ENCODE measurements at regions not wholly inside any gene's neighbourhood (a gene's known extent, or its start where the extent isn't known, plus 50 kb on each side); places are given as distances from the start of the nearest gene placed in this dataset.
"Not testable (repeated sequence)": the region's sequence is repeated elsewhere in the genome, so short reads cannot be mapped to it uniquely, and the experiment has no call there.

- no peak for TF ChIP-seq CTCF (IDR thresholded peaks at IDR 0.05; ENCODE audit: low read depth, low read length, missing control alignments)
- no peak overlapping the region for H3K4me3 ChIP-seq (ENCODE audit: low read depth, low read length)
- in situ Hi-C loops (cut with HindIII; ENCODE audit: low sequenced_read_pairs) = no loop called here
- no peak for DNase-seq (ENCODE audit: low read depth)
Observed at GRCh38 chr16:60989592-60989991, 1046.6 kb downstream of the CDH8 start.

GRCh38 chr16:60979119-60979518 lies 1057.1 kb downstream of the CDH8 start:
- TF ChIP-seq CTCF (IDR thresholded peaks at IDR 0.05; ENCODE audit: low read depth, low read length, missing control alignments) = no peak
- no peak overlapping the region for H3K4me3 ChIP-seq (ENCODE audit: low read depth, low read length)
- DNase-seq (ENCODE audit: low read depth) = no peak
- in situ Hi-C loops (cut with HindIII; ENCODE audit: low sequenced_read_pairs) = no loop called here

- in situ Hi-C loops (cut with HindIII; ENCODE audit: low sequenced_read_pairs) = no loop called here
- TF ChIP-seq CTCF (IDR thresholded peaks at IDR 0.05; ENCODE audit: low read depth, low read length, missing control alignments) = no peak
- no peak for DNase-seq (ENCODE audit: low read depth)
- no peak overlapping the region for H3K4me3 ChIP-seq (ENCODE audit: low read depth, low read length)
Observed at GRCh38 chr16:60949800-60950199, 1086.4 kb downstream of the CDH8 start.

- in situ Hi-C loops (cut with HindIII; ENCODE audit: low sequenced_read_pairs) = no loop called here
- H3K4me3 ChIP-seq (ENCODE audit: low read depth, low read length) = no peak overlapping the region
- TF ChIP-seq CTCF (IDR thresholded peaks at IDR 0.05; ENCODE audit: low read depth, low read length, missing control alignments) = no peak
- DNase-seq (ENCODE audit: low read depth) = peak; percentile 8
Observed at GRCh38 chr16:60945225-60945624, 1091.0 kb downstream of the CDH8 start.

GRCh38 chr16:60936189-60936588 lies 1100.0 kb downstream of the CDH8 start:
- H3K4me3 ChIP-seq (ENCODE audit: low read depth, low read length); in situ Hi-C loops (cut with HindIII; ENCODE audit: low sequenced_read_pairs); DNase-seq (ENCODE audit: low read depth): not testable (repeated sequence)

GRCh38 chr16:60932600-60932999 lies 1103.6 kb downstream of the CDH8 start:
- DNase-seq (ENCODE audit: low read depth) = no peak
- H3K4me3 ChIP-seq (ENCODE audit: low read depth, low read length) = no peak overlapping the region
- in situ Hi-C loops (cut with HindIII; ENCODE audit: low sequenced_read_pairs) = no loop called here
- no peak for TF ChIP-seq CTCF (IDR thresholded peaks at IDR 0.05; ENCODE audit: low read depth, low read length, missing control alignments)

GRCh38 chr16:60930291-60930690 lies 1105.9 kb downstream of the CDH8 start:
- DNase-seq (ENCODE audit: low read depth) = no peak
- TF ChIP-seq CTCF (IDR thresholded peaks at IDR 0.05; ENCODE audit: low read depth, low read length, missing control alignments) = no peak
- no peak overlapping the region for H3K4me3 ChIP-seq (ENCODE audit: low read depth, low read length)
- in situ Hi-C loops (cut with HindIII; ENCODE audit: low sequenced_read_pairs) = no loop called here
